ENCODE measurements at regions not wholly inside any gene's neighbourhood (a gene's known extent, or its start where the extent isn't known, plus 50 kb on each side); places are given as distances from the start of the nearest gene placed in this dataset.

DNA sequence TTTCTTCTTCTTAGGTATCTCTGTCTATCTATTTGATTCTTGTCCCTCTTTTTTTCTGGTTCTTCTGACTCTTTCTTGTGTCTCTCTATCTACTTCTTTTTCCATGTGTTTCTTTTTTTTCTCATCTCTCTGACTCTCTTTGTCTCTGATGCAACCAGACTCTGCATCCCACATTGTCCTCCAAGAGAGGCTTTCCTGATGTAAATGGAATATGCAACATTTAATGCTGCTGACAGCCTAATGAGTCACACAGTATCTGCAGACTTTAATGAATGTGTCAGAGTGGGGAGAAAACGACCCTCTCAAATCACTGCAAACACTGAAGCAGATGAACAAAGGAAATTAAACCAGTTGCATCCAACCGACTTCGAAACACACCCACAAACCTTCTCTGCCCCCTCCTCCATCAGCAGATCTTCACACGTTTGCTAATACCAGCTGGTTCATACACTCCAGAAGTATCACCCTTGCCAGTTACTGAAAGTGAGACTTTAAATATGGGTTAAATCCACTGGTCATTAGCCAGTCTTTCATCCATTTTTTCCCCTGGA, 351.5 kb downstream of the TXNL1 start:
- TF ChIP-seq, protein P1, sequence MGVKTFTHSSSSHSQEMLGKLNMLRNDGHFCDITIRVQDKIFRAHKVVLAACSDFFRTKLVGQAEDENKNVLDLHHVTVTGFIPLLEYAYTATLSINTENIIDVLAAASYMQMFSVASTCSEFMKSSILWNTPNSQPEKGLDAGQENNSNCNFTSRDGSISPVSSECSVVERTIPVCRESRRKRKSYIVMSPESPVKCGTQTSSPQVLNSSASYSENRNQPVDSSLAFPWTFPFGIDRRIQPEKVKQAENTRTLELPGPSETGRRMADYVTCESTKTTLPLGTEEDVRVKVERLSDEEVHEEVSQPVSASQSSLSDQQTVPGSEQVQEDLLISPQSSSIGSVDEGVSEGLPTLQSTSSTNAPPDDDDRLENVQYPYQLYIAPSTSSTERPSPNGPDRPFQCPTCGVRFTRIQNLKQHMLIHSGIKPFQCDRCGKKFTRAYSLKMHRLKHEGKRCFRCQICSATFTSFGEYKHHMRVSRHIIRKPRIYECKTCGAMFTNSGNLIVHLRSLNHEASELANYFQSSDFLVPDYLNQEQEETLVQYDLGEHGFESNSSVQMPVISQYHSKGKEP (tag by site-specific recombination; IDR thresholded peaks at IDR 0.05), result no peak
- TF ChIP-seq CTCF (tag by site-specific recombination; IDR thresholded peaks at IDR 0.05) (no peak), REST (tag by site-specific recombination; IDR thresholded peaks at IDR 0.05) (no peak), ZNF707 (tag by site-specific recombination; IDR thresholded peaks at IDR 0.05) (no peak), FEZF1 (tag by site-specific recombination; IDR thresholded peaks at IDR 0.05) (no peak), MYNN (tag by site-specific recombination; IDR thresholded peaks at IDR 0.05; ENCODE audit: borderline replicate concordance) (no peak), ZNF133 (tag by site-specific recombination; IDR thresholded peaks at IDR 0.05) (no peak)
- TF ChIP-seq, protein P2, sequence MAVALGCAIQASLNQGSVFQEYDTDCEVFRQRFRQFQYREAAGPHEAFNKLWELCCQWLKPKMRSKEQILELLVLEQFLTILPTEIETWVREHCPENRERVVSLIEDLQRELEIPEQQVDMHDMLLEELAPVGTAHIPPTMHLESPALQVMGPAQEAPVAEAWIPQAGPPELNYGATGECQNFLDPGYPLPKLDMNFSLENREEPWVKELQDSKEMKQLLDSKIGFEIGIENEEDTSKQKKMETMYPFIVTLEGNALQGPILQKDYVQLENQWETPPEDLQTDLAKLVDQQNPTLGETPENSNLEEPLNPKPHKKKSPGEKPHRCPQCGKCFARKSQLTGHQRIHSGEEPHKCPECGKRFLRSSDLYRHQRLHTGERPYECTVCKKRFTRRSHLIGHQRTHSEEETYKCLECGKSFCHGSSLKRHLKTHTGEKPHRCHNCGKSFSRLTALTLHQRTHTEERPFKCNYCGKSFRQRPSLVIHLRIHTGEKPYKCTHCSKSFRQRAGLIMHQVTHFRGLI (tag by site-specific recombination; IDR thresholded peaks at IDR 0.05), result no peak
